ENCODE measurements at regions not wholly inside any gene's neighbourhood (a gene's known extent, or its start where the extent isn't known, plus 50 kb on each side); places are given as distances from the start of the nearest gene placed in this dataset.

DNA sequence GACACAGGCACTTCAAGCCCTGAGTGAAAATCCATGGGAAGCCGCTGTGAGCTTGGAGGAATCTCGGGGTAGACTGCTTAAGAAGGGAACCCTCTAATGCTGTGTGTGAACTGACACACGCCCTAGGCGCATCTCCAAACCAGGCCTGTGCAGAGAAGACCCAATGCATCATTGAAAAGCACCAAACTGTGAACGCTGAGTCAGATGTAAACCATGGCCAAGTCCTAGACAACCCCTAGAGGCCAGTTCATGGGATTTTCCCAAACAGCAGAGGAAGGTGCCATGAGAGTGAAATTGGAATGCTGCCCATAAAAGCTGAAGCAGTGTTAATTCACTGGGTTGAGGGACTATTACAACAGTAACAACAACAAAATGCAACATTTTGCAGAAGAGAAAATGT lies 296.5 kb downstream of the SMOC2 start:
- intact Hi-C loops (cut with DNase I), result no loop called here
- ATAC-seq, result no peak
- no peak for DNase-seq
- no peaks in the 10 kb centered on the region for H3K36me3 ChIP-seq
- peaks cover 12% of the 10 kb centered on the region for H3K27me3 ChIP-seq
- H3K4me3 ChIP-seq, result no peak overlapping the region
- no peaks in the 10 kb centered on the region for H3K9me3 ChIP-seq
- H3K27ac ChIP-seq, result no peak overlapping the region
- H3K4me1 ChIP-seq, result no peaks in the 10 kb centered on the region
- TF ChIP-seq, protein P1, sequence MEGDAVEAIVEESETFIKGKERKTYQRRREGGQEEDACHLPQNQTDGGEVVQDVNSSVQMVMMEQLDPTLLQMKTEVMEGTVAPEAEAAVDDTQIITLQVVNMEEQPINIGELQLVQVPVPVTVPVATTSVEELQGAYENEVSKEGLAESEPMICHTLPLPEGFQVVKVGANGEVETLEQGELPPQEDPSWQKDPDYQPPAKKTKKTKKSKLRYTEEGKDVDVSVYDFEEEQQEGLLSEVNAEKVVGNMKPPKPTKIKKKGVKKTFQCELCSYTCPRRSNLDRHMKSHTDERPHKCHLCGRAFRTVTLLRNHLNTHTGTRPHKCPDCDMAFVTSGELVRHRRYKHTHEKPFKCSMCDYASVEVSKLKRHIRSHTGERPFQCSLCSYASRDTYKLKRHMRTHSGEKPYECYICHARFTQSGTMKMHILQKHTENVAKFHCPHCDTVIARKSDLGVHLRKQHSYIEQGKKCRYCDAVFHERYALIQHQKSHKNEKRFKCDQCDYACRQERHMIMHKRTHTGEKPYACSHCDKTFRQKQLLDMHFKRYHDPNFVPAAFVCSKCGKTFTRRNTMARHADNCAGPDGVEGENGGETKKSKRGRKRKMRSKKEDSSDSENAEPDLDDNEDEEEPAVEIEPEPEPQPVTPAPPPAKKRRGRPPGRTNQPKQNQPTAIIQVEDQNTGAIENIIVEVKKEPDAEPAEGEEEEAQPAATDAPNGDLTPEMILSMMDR (IDR thresholded peaks at IDR 0.05), result no peak

DNA sequence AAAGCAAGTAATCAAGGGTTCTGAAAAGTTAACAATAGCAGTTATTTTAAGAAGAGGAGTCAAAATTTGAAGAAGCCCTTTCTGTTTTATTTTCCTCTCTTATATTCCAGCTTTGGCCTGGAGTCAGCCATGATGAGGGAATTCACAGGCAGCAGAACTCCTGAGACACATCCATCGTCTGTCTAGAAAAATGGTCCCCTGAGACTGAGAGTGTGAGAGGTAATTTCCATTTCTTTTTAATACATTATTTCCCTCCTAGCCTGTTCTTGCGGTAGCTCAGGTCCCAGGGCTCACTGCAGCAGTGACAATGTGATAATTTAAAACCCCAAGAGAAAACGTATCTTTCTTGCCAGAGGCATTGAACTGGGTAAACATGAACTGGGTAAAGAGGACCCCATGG lies 296.0 kb downstream of the SMOC2 start:
- intact Hi-C loops (cut with DNase I), result no loop called here
- peaks cover 12% of the 10 kb centered on the region for H3K27me3 ChIP-seq
- ATAC-seq, result no peak

DNA sequence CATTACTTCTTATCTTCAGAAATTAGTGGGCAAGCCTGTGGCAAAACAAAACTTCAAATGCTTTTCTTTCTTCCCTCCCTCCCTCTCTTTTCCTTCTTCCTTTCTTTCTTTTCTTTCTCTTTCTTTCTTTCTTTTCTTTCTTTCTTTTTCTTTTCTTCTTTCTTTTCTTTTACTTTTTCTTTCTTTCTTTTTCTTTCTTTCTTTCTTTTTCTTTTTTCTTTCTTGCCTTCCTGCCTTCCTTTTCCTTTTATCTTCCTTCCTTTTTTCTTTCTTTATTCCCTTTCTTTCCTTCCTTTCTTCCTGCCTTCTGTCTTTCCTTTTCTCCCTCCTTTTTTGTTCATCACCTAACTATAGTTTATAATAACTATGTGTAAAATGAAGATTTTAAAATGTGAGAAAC lies 295.1 kb downstream of the SMOC2 start:
- Histone ChIP-seq H3K4me3 (no peak overlapping the region), H3K27ac (no peak overlapping the region), H3K4me1 (no peaks in the 10 kb centered on the region), H3K27me3 (peaks cover 14% of the 10 kb centered on the region), H3K36me3 (no peaks in the 10 kb centered on the region), H3K9me3 (no peaks in the 10 kb centered on the region)
- intact Hi-C loops (cut with DNase I), result no loop called here
- DNase-seq (no peak), ATAC-seq (no peak)
- TF ChIP-seq, protein P1 (IDR thresholded peaks at IDR 0.05), result no peak

More for the DNA sequence above, 296.0 kb downstream of the SMOC2 start:
- H3K9me3 ChIP-seq, result no peaks in the 10 kb centered on the region
- DNase-seq, result no peak
- no peaks in the 10 kb centered on the region for H3K4me1 ChIP-seq
- TF ChIP-seq, protein P1 (IDR thresholded peaks at IDR 0.05), result no peak
- no peaks in the 10 kb centered on the region for H3K36me3 ChIP-seq
- no peak overlapping the region for H3K4me3 ChIP-seq
- H3K27ac ChIP-seq, result no peak overlapping the region

DNA sequence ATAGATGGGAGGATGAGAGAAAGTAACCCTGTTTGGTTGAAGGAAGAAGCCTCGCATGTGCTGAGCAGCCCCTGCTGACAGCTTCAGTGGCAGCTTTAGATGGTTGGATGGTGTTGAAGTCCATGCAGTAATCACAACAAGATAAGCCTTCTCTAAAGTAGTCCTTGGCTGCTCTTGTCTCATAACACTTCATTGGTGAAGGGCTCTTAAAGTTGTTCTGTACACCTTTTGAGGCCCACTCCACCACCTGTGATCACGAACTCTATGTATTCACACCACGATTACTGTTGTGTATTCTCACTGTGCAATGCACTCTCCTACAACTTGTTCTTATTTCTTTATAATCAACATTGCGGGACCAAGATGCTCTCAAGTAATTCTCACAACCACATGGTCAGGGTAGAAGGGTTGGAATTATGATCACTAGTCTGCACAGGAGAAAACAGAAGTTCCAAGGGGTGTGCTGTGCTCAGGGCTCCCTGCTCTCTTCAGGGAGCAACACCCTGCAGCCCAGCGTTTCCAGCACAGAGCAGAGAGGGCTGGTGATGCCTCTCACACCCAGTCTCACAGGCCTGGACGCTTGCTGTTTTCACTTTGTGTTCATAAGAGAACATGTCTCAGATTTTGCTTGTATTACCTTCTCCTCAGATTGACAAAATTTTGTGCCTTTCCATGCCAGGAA lies 294.4 kb downstream of the SMOC2 start:
- Histone ChIP-seq H3K27me3 (peaks cover 14% of the 10 kb centered on the region), H3K4me3 (no peak overlapping the region), H3K27ac (no peak overlapping the region), H3K9me3 (no peaks in the 10 kb centered on the region), H3K4me1 (no peaks in the 10 kb centered on the region), H3K36me3 (no peaks in the 10 kb centered on the region)
- intact Hi-C loops (cut with DNase I), result no loop called here
- ATAC-seq (peak; percentile 94), DNase-seq (no peak)
- TF ChIP-seq, protein P1 (IDR thresholded peaks at IDR 0.05), result no peak

DNA sequence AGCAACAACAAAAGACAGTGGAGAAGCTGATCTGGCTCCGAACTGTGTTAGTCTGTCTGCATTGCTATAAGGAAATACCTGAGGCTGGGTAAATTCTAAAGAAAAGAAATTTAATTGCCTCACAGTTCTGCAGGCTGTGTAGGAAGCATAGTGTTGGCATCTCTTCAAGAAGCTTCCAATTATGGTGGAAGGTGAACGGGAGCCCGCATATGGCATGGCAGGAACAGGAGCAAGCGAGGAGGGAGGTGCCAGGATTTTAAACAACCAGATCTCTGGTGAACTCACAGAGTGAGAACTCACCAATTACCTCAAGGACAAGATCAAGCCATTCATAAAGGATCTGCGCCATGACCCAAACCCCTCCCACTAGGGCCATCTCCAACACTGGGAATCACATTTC lies 293.5 kb downstream of the SMOC2 start:
- Histone ChIP-seq H3K27ac (no peak overlapping the region), H3K9me3 (no peaks in the 10 kb centered on the region), H3K4me1 (no peaks in the 10 kb centered on the region), H3K4me3 (no peak overlapping the region), H3K36me3 (no peaks in the 10 kb centered on the region), H3K27me3 (peaks cover 6% of the 10 kb centered on the region)
- TF ChIP-seq, protein P1 (IDR thresholded peaks at IDR 0.05), result no peak
- intact Hi-C loops (cut with DNase I), result no loop called here
- DNase-seq, result no peak
- no peak for ATAC-seq

DNA sequence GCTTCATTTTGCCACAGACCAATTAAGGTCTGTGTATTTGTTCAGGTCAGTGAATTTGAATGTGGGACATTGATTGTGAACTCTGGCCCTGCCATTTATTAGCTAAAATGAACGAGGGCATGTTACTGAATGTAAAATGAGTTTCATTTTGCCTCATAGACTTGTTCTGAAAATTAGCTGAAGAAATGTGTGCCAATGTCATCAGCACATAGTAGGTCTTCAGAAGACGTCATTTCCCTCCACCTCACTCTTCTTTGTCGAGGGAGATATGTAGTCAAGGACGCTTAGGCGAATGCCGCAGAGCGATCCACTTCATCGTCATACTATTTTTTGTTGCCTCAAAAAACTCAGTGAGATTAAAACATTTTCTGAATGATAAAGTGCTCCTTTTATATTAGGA lies 291.7 kb downstream of the SMOC2 start:
- no peak overlapping the region for H3K4me3 ChIP-seq
- no peak for ATAC-seq
- H3K4me1 ChIP-seq, result no peaks in the 10 kb centered on the region
- H3K36me3 ChIP-seq, result no peaks in the 10 kb centered on the region
- DNase-seq, result no peak
- peaks cover 15% of the 10 kb centered on the region for H3K27me3 ChIP-seq
- H3K9me3 ChIP-seq, result no peaks in the 10 kb centered on the region
- TF ChIP-seq, protein P1 (IDR thresholded peaks at IDR 0.05), result no peak
- no peak overlapping the region for H3K27ac ChIP-seq
- intact Hi-C loops (cut with DNase I), result no loop called here
